ENCODE measurements at regions not wholly inside any gene's neighbourhood (a gene's known extent, or its start where the extent isn't known, plus 50 kb on each side); places are given as distances from the start of the nearest gene placed in this dataset.

DNA sequence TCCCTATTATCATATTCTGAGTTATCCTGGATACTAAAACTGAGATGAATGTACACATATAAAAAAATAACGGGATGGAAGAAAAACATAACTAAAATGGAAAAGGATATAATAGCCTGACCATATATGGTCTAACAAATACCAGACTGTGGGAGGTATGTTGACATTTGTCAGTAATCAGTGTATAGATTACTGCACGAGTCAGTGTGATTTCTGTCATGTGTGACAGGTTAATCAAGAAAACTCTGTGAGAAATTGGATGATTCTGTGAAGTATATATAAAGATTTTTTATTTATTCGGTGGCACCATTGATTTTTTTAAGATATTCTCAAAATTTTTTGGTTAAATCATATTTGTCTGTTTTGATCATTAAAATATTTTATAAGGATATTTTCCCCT lies 547.3 kb upstream of the B3GALT2 start:
- TF ChIP-seq, protein P1, sequence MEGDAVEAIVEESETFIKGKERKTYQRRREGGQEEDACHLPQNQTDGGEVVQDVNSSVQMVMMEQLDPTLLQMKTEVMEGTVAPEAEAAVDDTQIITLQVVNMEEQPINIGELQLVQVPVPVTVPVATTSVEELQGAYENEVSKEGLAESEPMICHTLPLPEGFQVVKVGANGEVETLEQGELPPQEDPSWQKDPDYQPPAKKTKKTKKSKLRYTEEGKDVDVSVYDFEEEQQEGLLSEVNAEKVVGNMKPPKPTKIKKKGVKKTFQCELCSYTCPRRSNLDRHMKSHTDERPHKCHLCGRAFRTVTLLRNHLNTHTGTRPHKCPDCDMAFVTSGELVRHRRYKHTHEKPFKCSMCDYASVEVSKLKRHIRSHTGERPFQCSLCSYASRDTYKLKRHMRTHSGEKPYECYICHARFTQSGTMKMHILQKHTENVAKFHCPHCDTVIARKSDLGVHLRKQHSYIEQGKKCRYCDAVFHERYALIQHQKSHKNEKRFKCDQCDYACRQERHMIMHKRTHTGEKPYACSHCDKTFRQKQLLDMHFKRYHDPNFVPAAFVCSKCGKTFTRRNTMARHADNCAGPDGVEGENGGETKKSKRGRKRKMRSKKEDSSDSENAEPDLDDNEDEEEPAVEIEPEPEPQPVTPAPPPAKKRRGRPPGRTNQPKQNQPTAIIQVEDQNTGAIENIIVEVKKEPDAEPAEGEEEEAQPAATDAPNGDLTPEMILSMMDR (IDR thresholded peaks at IDR 0.05), result no peak
- no peak for TF ChIP-seq POLR2A (IDR thresholded peaks at IDR 0.05)
